ENCODE measurements at regions not wholly inside any gene's neighbourhood (a gene's known extent, or its start where the extent isn't known, plus 50 kb on each side); places are given as distances from the start of the nearest gene placed in this dataset.

DNA sequence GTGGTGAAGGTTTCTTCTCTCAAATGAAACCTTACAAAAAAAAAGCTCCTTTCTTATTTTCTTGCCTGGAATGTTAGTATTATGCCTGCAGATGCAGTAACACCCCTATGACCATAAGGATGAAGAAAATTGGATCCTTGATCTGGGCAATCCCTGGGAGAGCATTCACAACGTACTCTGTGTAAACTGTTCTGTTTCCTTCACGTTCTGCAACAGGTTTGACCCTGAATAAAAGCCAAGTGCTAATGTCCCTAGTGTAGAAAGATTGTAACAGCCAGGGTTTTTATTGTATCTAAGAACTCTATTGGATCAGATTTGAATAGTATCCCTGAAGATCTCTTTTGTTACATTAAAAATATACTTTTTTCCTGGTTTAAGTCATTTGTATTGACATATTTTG is 1639.6 kb upstream of the ACO1 start:
- no peak overlapping the region for H3K4me3 ChIP-seq (replicated peaks; ENCODE audit: low read depth, low read length)
- TF ChIP-seq, protein P1, sequence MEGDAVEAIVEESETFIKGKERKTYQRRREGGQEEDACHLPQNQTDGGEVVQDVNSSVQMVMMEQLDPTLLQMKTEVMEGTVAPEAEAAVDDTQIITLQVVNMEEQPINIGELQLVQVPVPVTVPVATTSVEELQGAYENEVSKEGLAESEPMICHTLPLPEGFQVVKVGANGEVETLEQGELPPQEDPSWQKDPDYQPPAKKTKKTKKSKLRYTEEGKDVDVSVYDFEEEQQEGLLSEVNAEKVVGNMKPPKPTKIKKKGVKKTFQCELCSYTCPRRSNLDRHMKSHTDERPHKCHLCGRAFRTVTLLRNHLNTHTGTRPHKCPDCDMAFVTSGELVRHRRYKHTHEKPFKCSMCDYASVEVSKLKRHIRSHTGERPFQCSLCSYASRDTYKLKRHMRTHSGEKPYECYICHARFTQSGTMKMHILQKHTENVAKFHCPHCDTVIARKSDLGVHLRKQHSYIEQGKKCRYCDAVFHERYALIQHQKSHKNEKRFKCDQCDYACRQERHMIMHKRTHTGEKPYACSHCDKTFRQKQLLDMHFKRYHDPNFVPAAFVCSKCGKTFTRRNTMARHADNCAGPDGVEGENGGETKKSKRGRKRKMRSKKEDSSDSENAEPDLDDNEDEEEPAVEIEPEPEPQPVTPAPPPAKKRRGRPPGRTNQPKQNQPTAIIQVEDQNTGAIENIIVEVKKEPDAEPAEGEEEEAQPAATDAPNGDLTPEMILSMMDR (IDR thresholded peaks at IDR 0.05; ENCODE audit: low read length, missing control alignments): no peak
- DNase-seq (ENCODE audit: low read depth): no peak

DNA sequence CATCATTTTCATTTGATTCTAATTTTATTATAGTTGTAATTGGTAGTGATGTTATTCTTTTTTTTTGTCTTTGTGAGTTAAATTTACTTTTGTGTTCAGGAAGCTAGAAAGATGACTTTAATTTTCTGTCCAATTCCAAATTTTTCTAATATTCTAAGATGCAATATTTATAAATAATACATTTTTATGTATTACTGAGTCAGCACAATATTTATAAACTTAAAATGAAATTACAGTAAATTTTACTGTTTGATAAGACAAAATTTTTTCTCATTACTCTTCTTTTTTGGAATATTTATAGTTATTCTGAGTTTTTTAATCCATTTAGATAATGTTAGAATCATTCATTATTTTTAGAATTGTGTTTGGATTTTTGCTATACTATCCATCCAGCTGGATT is 1637.9 kb upstream of the ACO1 start:
- TF ChIP-seq, protein P1 (IDR thresholded peaks at IDR 0.05; ENCODE audit: low read length, missing control alignments): no peak
- no peak overlapping the region for H3K4me3 ChIP-seq (replicated peaks; ENCODE audit: low read depth, low read length)
- DNase-seq (ENCODE audit: low read depth): no peak

DNA sequence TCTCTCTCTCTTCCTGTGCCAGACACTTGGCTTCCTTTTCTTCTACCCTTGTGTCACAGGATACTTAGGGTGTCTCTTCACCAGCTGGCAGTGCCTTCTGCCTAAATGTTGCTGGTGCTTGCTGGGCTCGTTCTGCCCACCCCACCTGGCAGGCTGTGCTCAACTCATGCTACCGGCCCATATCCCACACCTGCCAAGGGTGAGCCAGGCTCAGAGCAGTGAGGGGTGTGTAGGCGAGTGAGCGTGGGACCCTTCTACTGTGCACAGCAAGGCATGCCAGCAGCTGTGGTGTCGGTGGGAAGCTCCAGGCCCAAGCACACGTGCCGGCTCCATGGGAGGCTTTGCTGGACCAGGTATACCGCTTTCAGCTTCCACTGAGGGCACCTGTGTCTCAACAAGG is 1626.7 kb upstream of the ACO1 start:
- no peak for DNase-seq (ENCODE audit: low read depth)
- no peak overlapping the region for H3K4me3 ChIP-seq (replicated peaks; ENCODE audit: low read depth, low read length)
- TF ChIP-seq, protein P1 (IDR thresholded peaks at IDR 0.05; ENCODE audit: low read length, missing control alignments): no peak

DNA sequence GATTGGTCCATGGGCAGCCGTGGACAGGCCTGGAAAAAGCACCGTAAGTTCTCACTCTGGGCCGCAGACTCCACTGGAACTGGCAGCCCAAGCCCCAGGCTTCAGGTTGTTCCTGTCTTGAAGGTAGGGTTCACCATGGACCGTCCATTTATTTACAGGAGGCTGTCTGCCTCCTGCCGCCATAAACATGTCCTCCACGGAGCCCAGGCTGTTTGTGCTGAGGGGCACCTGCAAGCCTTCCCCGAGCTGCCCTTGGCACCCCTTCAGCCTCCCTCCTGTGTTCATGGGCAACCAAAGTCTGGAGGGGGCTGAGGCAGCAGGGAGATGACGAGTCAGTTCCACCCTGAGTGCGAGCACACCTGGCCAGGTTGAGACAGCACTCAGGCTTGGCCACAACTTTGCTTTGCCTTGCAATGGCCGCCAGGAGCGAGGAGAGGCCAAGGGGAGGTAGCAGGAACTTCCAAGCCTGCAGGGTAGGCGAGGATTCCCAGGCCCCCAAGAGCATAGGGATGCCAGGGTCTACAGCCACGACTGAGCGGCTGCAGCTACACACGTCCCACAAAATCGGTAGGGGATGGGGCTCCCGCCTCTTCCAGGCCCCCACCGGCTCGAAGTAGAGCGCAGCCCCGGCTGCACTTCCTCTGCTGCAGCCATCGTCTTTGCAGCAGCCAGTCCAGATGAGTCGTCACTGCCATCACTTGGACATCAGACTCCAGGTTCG is 1625.6 kb upstream of the ACO1 start:
- no peak for DNase-seq (ENCODE audit: low read depth)
- no peak overlapping the region for H3K4me3 ChIP-seq (replicated peaks; ENCODE audit: low read depth, low read length)
- TF ChIP-seq, protein P1 (IDR thresholded peaks at IDR 0.05; ENCODE audit: low read length, missing control alignments): no peak

DNA sequence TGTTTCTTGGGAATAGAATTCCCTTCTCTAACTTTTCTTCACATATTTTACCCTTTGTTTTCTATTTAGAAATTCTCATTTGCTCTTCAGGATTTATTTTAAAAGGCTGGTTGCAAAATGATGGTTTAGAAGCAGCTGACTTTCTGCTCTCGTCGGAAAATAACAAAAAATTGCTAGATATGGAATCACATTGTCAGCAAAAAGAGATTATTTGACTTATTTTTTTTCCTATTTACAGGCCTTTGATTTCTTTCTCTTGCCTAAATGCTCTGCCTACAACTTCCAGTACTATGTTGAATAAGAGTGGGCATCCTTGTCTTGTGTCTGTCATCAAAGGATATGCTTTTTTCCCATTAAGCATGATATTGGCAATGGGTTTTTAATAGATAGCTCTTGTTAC is 1619.1 kb upstream of the ACO1 start:
- TF ChIP-seq, protein P1 (IDR thresholded peaks at IDR 0.05; ENCODE audit: low read length, missing control alignments): no peak
- no peak for DNase-seq (ENCODE audit: low read depth)
- no peak overlapping the region for H3K4me3 ChIP-seq (replicated peaks; ENCODE audit: low read depth, low read length)

DNA sequence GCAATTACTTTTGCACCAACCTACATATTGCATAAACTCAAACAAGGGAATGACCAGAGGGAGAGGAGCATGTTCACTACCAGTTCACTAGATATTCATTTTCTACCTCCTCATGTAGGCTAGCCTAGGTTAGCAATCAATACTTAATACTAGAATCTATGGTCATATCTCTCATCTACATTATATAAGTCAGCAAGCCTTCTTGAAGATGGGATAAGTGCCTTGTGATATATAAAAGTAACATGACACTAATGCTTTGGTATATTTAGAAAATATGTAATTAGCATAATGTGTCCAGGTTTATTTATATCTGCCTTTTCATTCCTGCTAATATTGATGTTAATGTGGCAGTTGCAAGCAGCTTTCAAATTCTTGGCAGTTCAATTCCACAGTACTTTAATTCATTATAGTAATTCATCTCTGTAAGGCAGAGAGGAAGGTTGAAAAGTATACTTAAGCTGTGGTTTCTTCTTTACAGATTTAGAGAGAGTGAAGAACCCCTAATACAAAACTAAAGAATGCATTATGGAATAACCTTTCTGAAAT is 1613.2 kb upstream of the ACO1 start:
- H3K4me3 ChIP-seq (replicated peaks; ENCODE audit: low read depth, low read length): no peak overlapping the region
- TF ChIP-seq, protein P1 (IDR thresholded peaks at IDR 0.05; ENCODE audit: low read length, missing control alignments): no peak
- DNase-seq (ENCODE audit: low read depth): no peak

DNA sequence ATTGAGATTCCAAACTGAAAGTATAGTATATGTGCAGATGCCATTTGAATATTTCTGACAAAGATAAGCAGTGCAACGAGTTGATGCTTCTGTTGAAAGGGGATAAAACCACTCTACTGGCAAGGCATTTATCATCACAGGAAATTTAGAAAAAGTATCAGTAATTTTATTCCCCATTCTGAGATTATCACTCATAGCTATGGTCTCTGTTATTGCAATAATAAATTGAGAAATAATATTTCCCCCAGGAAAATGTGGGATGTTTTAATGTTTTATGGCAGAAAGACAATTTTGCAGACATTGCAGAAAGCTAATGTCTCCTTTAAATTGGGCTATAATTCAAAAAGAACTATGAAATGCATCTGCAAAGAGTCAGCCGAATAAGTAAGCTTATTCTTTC is 1612.7 kb upstream of the ACO1 start:
- TF ChIP-seq, protein P1 (IDR thresholded peaks at IDR 0.05; ENCODE audit: low read length, missing control alignments): no peak
- no peak overlapping the region for H3K4me3 ChIP-seq (replicated peaks; ENCODE audit: low read depth, low read length)
- DNase-seq (ENCODE audit: low read depth): no peak

Measured in fibroblast of pulmonary artery (primary cell).